Activated CD8-positive, alpha-beta T cell treated with anti-CD3 and anti-CD28 coated beads for 36 hours (primary cell): ENCODE measurements at regions not wholly inside any gene's neighbourhood (a gene's known extent, or its start where the extent isn't known, plus 50 kb on each side); places are given as distances from the start of the nearest gene placed in this dataset.

Source experiments
- ATAC-seq: fragments of 200-7000 bp; cut with Tn5 transposase; one replicate; pipeline ENCODE4 v1.10.0; 2021; ENCODE audit warnings: mild to moderate bottlenecking, moderate library complexity
- CTCF ChIA-PET: fragments of 350-600 bp; sonication (Branson Sonifier 250); formaldehyde crosslinking; loops from one replicate; lab custom pipeline; 2021; ENCODE audit warnings: antibody characterized with exemption; lab: Charles Lee
- POLR2A ChIA-PET: fragments of 350-600 bp; sonication (Branson Sonifier 250); formaldehyde crosslinking; loops from one replicate; lab custom pipeline; 2021; ENCODE audit warnings: antibody characterized with exemption; lab: Charles Lee
- DNase-seq: peaks from one replicate; pipeline ENCODE4 v3.0.0-alpha.2; 2020
- H3K27ac Mint-ChIP-seq: one replicate; pipeline ENCODE4 v1.8.0; 2021; ENCODE audit warnings: mild to moderate bottlenecking, mixed read lengths
- H3K27me3 Mint-ChIP-seq: one replicate; pipeline ENCODE4 v1.8.0; 2021; ENCODE audit warnings: mixed read lengths
- H3K36me3 Mint-ChIP-seq: one replicate; pipeline ENCODE4 v1.8.0; 2021; ENCODE audit warnings: low read depth, mixed read lengths
- H3K4me1 Mint-ChIP-seq: one replicate; pipeline ENCODE4 v1.8.0; 2021; ENCODE audit warnings: low read depth, mixed read lengths
- H3K4me3 Mint-ChIP-seq: one replicate; pipeline ENCODE4 v1.8.0; 2021; ENCODE audit warnings: mild to moderate bottlenecking, moderate library complexity, mixed read lengths
- H3K9me3 Mint-ChIP-seq: one replicate; pipeline ENCODE4 v1.8.0; 2021; ENCODE audit warnings: mixed read lengths
- CTCF ChIP-seq: fragments of 200-600 bp; IDR thresholded peaks from one replicate; pipeline ENCODE4 v1.8.0; 2022; ENCODE audit warnings: antibody characterized with exemption, mild to moderate bottlenecking
- intact Hi-C: fragments of 100-400 bp; cut with micrococcal nuclease; formaldehyde crosslinking; loops from one replicate; pipeline ENCODE4 v1.10.0; 2022

GRCh38 chr22:47269516-47270088 is 507.2 kb downstream of the TBC1D22A start:
- ChIA-PET POLR2A (interaction anchor here (1.1 kb wide), 1 partner anchor 34 kb away, joined by 3 read pairs; no protein-coding TSS in a partner anchor), CTCF (no interaction called here)
- intact Hi-C loops = no loop called here
- TF ChIP-seq CTCF = no peak
- DNase-seq (no peak), ATAC-seq (no peak)
- H3K27ac Mint-ChIP-seq = no peak overlapping the region
- no peaks in the 10 kb centered on the region for H3K36me3 Mint-ChIP-seq
- H3K4me1 Mint-ChIP-seq = no peaks in the 10 kb centered on the region
- H3K4me3 Mint-ChIP-seq = no peak overlapping the region
- peaks cover 1% of the 10 kb centered on the region for H3K27me3 Mint-ChIP-seq
- no peaks in the 10 kb centered on the region for H3K9me3 Mint-ChIP-seq

- Mint-ChIP-seq H3K36me3 (no peaks in the 10 kb centered on the region), H3K4me3 (no peak overlapping the region), H3K9me3 (no peaks in the 10 kb centered on the region), H3K27ac (no peak overlapping the region), H3K4me1 (no peaks in the 10 kb centered on the region), H3K27me3 (peaks cover 1% of the 10 kb centered on the region)
- intact Hi-C loops = no loop called here
- ATAC-seq (no peak), DNase-seq (no peak)
- no peak for TF ChIP-seq CTCF
- CTCF ChIA-PET = no interaction called here
- POLR2A ChIA-PET = no interaction called here
These were observed 505.2 kb downstream of the TBC1D22A start for GRCh38 chr22:47267513-47268282.

- DNase-seq (no peak), ATAC-seq (no peak)
- intact Hi-C loops = no loop called here
- no peak for TF ChIP-seq CTCF
- Mint-ChIP-seq H3K9me3 (peaks cover 2% of the 10 kb centered on the region), H3K4me3 (no peak overlapping the region), H3K36me3 (no peaks in the 10 kb centered on the region), H3K4me1 (no peaks in the 10 kb centered on the region), H3K27me3 (peaks cover 3% of the 10 kb centered on the region), H3K27ac (no peak overlapping the region)
- ChIA-PET POLR2A (no interaction called here), CTCF (no interaction called here)
These were observed 503.9 kb downstream of the TBC1D22A start for GRCh38 chr22:47266329-47266728.

- Mint-ChIP-seq H3K27ac (no peak overlapping the region), H3K4me1 (no peaks in the 10 kb centered on the region), H3K4me3 (no peak overlapping the region), H3K27me3 (peaks cover 5% of the 10 kb centered on the region), H3K36me3 (no peaks in the 10 kb centered on the region), H3K9me3 (peaks cover 2% of the 10 kb centered on the region)
- DNase-seq = no peak
- no peak for ATAC-seq
- POLR2A ChIA-PET = no interaction called here
- CTCF ChIA-PET = no interaction called here
- no peak for TF ChIP-seq CTCF
- intact Hi-C loops = no loop called here
These were observed 498.1 kb downstream of the TBC1D22A start for GRCh38 chr22:47260551-47260950.

GRCh38 chr22:47259990-47260389 is 497.5 kb downstream of the TBC1D22A start:
- H3K9me3 Mint-ChIP-seq = peaks cover 2% of the 10 kb centered on the region
- peaks cover 5% of the 10 kb centered on the region for H3K27me3 Mint-ChIP-seq
- no peak for TF ChIP-seq CTCF
- ChIA-PET POLR2A (no interaction called here), CTCF (no interaction called here)
- no peaks in the 10 kb centered on the region for H3K36me3 Mint-ChIP-seq
- H3K4me3 Mint-ChIP-seq = no peak overlapping the region
- H3K27ac Mint-ChIP-seq = no peak overlapping the region
- no peaks in the 10 kb centered on the region for H3K4me1 Mint-ChIP-seq
- ATAC-seq (no peak), DNase-seq (no peak)
- intact Hi-C loops = no loop called here
